SU-DHL-6 (cell line): ENCODE measurements at regions not wholly inside any gene's neighbourhood (a gene's known extent, or its start where the extent isn't known, plus 50 kb on each side); places are given as distances from the start of the nearest gene placed in this dataset.

ENCODE experiments used
- H2AFZ ChIP-seq: fragments of 200-600 bp; sonication (generic); 2 replicates; pipeline ENCODE4 v1.6.1; 2014; ENCODE audit warnings: low read depth, mild to moderate bottlenecking, moderate library complexity, mixed read lengths, antibody characterized with exemption, low read length; ENCODE audit not compliant: severe bottlenecking
- H3F3A ChIP-seq: fragments of 200-600 bp; shearing (Covaris generic); 2 replicates; pipeline ENCODE4 v1.6.0; 2016; ENCODE audit warnings: antibody characterized with exemption, mild to moderate bottlenecking; ENCODE audit not compliant: insufficient read depth
- H3K27ac ChIP-seq: fragments of 200-600 bp; sonication (generic); 2 replicates; pipeline ENCODE4 v1.5.1; 2016; ENCODE audit warnings: low read depth, mild to moderate bottlenecking, low read length, moderate library complexity, mixed read lengths
- H3K27me3 ChIP-seq: fragments of 200-600 bp; sonication (generic), shearing (Covaris generic); 2 replicates; pipeline ENCODE4 v1.6.0; 2014; ENCODE audit warnings: mild to moderate bottlenecking, low read length
- H3K36me3 ChIP-seq: fragments of 200-600 bp; sonication (generic); 2 replicates; pipeline ENCODE4 v1.6.1; 2014; ENCODE audit warnings: mild to moderate bottlenecking, low read length, mixed read lengths
- H3K4me2 ChIP-seq: fragments of 300-600, 200-600 bp; shearing (Covaris generic), sonication (generic); 2 replicates; pipeline ENCODE4 v1.6.0; 2014; ENCODE audit warnings: low read length, low read depth, mild to moderate bottlenecking; ENCODE audit not compliant: poor library complexity, severe bottlenecking
- H3K4me3 ChIP-seq: fragments of 200-600 bp; sonication (generic); 2 replicates; pipeline ENCODE4 v1.5.1; 2014; ENCODE audit warnings: antibody characterized with exemption, low read length, mild to moderate bottlenecking, mixed read lengths; ENCODE audit not compliant: insufficient read depth, poor library complexity, severe bottlenecking
- H3K79me2 ChIP-seq: fragments of 200-600 bp; sonication (generic); 2 replicates; pipeline ENCODE4 v1.6.1; 2014; ENCODE audit warnings: mild to moderate bottlenecking, low read length, moderate library complexity; ENCODE audit not compliant: insufficient read depth
- H3K9ac ChIP-seq: fragments of 200-600 bp; sonication (generic); 2 replicates; pipeline ENCODE4 v1.7.0; 2014; ENCODE audit warnings: mild to moderate bottlenecking, low read length
- H3K9me2 ChIP-seq: fragments of 200-600 bp; sonication (generic); replicated peaks from 2 replicates; pipeline ENCODE4 v1.6.1; 2014; ENCODE audit warnings: low read length; ENCODE audit not compliant: insufficient read depth
- H3K9me3 ChIP-seq: fragments of 200-600 bp; sonication (generic); 2 replicates; pipeline ENCODE4 v1.6.1; 2014; ENCODE audit warnings: low read length, mixed read lengths; ENCODE audit not compliant: insufficient read depth
- H4K20me1 ChIP-seq: fragments of 200-600 bp; sonication (generic); 2 replicates; pipeline ENCODE4 v1.6.1; 2014; ENCODE audit warnings: low read depth, mild to moderate bottlenecking, antibody characterized with exemption, low read length, moderate library complexity, mixed read lengths
- CTCF ChIP-seq: fragments of 200-600 bp; sonication (generic); IDR thresholded peaks from one replicate; pipeline ENCODE4 v1.5.1; 2017; ENCODE audit warnings: antibody characterized with exemption, mild to moderate bottlenecking, low read length, moderate library complexity; ENCODE audit not compliant: insufficient read depth, poor library complexity, severe bottlenecking
- EZH2phosphoT487 ChIP-seq: fragments of 200-600 bp; sonication (generic), shearing (Covaris generic); conservative IDR thresholded peaks from 2 replicates; pipeline ENCODE4 v1.6.1; 2018; ENCODE audit warnings: mild to moderate bottlenecking, antibody characterized with exemption, low read length, moderate library complexity, mixed read lengths

- TF ChIP-seq EZH2phosphoT487 (no peak), CTCF (no peak)
- Histone ChIP-seq H3K4me2 (peak overlapping the region; percentile 50), H3K36me3 (no peaks in the 10 kb centered on the region), H4K20me1 (no peaks in the 10 kb centered on the region), H3K9me3 (no peaks in the 10 kb centered on the region), H2AFZ (no peak overlapping the region), H3K79me2 (no peaks in the 10 kb centered on the region), H3K9ac (peak overlapping the region; percentile 65), H3K4me3 (peak overlapping the region; percentile 35), H3K9me2 (no peaks in the 10 kb centered on the region), H3K27me3 (no peaks in the 10 kb centered on the region), H3K27ac (peak overlapping the region; percentile 96), H3F3A (peaks cover 40% of the 10 kb centered on the region)
Measured at GRCh38 chr14:22489957-22490950, 98.8 kb downstream of the DAD1 start.

GRCh38 chr14:22489244-22489545 lies 99.8 kb downstream of the DAD1 start:
- H3K36me3 ChIP-seq, result no peaks in the 10 kb centered on the region
- no peaks in the 10 kb centered on the region for H3K9me3 ChIP-seq
- H3F3A ChIP-seq, result peaks cover 49% of the 10 kb centered on the region
- H2AFZ ChIP-seq, result no peak overlapping the region
- no peak for TF ChIP-seq CTCF
- no peak for TF ChIP-seq EZH2phosphoT487
- H3K79me2 ChIP-seq, result no peaks in the 10 kb centered on the region
- H3K27ac ChIP-seq, result peak overlapping the region; percentile 96
- H4K20me1 ChIP-seq, result no peaks in the 10 kb centered on the region
- peak overlapping the region; percentile 50 for H3K4me2 ChIP-seq
- H3K27me3 ChIP-seq, result no peaks in the 10 kb centered on the region
- H3K4me3 ChIP-seq, result peak overlapping the region; percentile 35
- no peaks in the 10 kb centered on the region for H3K9me2 ChIP-seq
- peak overlapping the region; percentile 65 for H3K9ac ChIP-seq

- H3K4me3 ChIP-seq, result no peak overlapping the region
- no peaks in the 10 kb centered on the region for H3K79me2 ChIP-seq
- H2AFZ ChIP-seq, result no peak overlapping the region
- H3K9me2 ChIP-seq, result no peaks in the 10 kb centered on the region
- no peaks in the 10 kb centered on the region for H3K9me3 ChIP-seq
- H3K27ac ChIP-seq, result peak overlapping the region; percentile 96
- peak overlapping the region; percentile 50 for H3K4me2 ChIP-seq
- no peaks in the 10 kb centered on the region for H3K27me3 ChIP-seq
- H3F3A ChIP-seq, result peaks cover 54% of the 10 kb centered on the region
- H3K9ac ChIP-seq, result peak overlapping the region; percentile 65
- no peak for TF ChIP-seq EZH2phosphoT487
- TF ChIP-seq CTCF, result no peak
- H4K20me1 ChIP-seq, result no peaks in the 10 kb centered on the region
- no peaks in the 10 kb centered on the region for H3K36me3 ChIP-seq
Measured at GRCh38 chr14:22488522-22489243, 100.3 kb downstream of the DAD1 start.
